ENCODE measurements at regions not wholly inside any gene's neighbourhood (a gene's known extent, or its start where the extent isn't known, plus 50 kb on each side); places are given as distances from the start of the nearest gene placed in this dataset.

GRCh38 chr7:106964466-106964865 is 80.0 kb upstream of the PRKAR2B start:
- TF ChIP-seq CTCF (IDR thresholded peaks at IDR 0.05; ENCODE audit: poor library complexity) (no peak), EZH2 (IDR thresholded peaks at IDR 0.05; ENCODE audit: borderline replicate concordance) (no peak), EZH2phosphoT487 (IDR thresholded peaks at IDR 0.05; ENCODE audit: low read depth, severe bottlenecking, unreplicated experiment) (no peak)

All from hepatocyte (in vitro differentiated cells).